Upper lobe of left lung (tissue), 6 donors: ENCODE measurements at regions not wholly inside any gene's neighbourhood (a gene's known extent, or its start where the extent isn't known, plus 50 kb on each side); places are given as distances from the start of the nearest gene placed in this dataset.
A peak's percentile ranks its signal among the peaks of the same experiment; 100 is the strongest.

Source experiments
- ATAC-seq, 2 donors: fragments of 200-7000 bp; cut with Tn5 transposase; one replicate each; pipeline ENCODE4 v1.9.1; 2022; ENCODE audit warnings: mild to moderate bottlenecking in 2 of 2, moderate library complexity in 2 of 2; ENCODE audit not compliant: low FRiP score in 2 of 2
- DNase-seq, 2 donors: peaks; one replicate each; pipeline ENCODE4 v3.0.0-alpha.2; 2019 to 2020
- H3K27ac ChIP-seq, 4 donors: fragments of 200-600 bp; sonication (generic); one replicate each; pipeline ENCODE4 v1.5.1; 2016 to 2019
- H3K27me3 ChIP-seq, 4 donors: fragments of 200-600 bp; sonication (generic); one replicate each; pipeline ENCODE4 v1.5.1; 2017 to 2019
- H3K36me3 ChIP-seq, 4 donors: fragments of 200-600 bp; sonication (generic); one replicate each; pipeline ENCODE4 v1.5.1; 2016 to 2019
- H3K4me1 ChIP-seq, 4 donors: fragments of 200-600 bp; sonication (generic); one replicate each; pipeline ENCODE4 v1.5.1; 2018 to 2019
- H3K4me3 ChIP-seq, 4 donors: fragments of 200-600 bp; sonication (generic); one replicate each; pipeline ENCODE4 v1.5.1; 2017 to 2019; ENCODE audit warnings: mild to moderate bottlenecking in 2 of 4, moderate library complexity in 1 of 4
- H3K9me3 ChIP-seq, 4 donors: fragments of 200-600 bp; sonication (generic); one replicate each; pipeline ENCODE4 v1.5.1; 2018 to 2019
- EP300 ChIP-seq, 4 donors: sonication (generic); formaldehyde crosslinking; IDR thresholded peaks; one replicate each; pipeline ENCODE4 v1.5.1; 2017; ENCODE audit warnings: antibody characterized with exemption in 4 of 4, control low read depth in 2 of 4
- POLR2A ChIP-seq, 4 donors: fragments of 450-650 bp; IDR thresholded peaks; one replicate each; pipeline ENCODE4 v1.5.1; 2016 to 2017; ENCODE audit warnings: antibody characterized with exemption in 4 of 4, mild to moderate bottlenecking in 2 of 4
- POLR2AphosphoS5 ChIP-seq, 2 donors: sonication (generic); formaldehyde crosslinking; IDR thresholded peaks; one replicate each; pipeline ENCODE4 v1.5.1; 2017; ENCODE audit warnings: antibody characterized with exemption in 2 of 2
- WGBS, 2 donors: methylation state at CpG; one replicate each; pipeline ENCODE4 v1.1.5; 2017 to 2018; 5-methylcytosine and 5-hydroxymethylcytosine counted together
- TF ChIP-seq, protein P1 (sequence below), 6 experiments: fragments of 450-650 bp in 4 of 6; fragments of 200-600 bp in 2 of 6; sonication (generic) in 2 of 6; IDR thresholded peaks; one replicate each; pipeline ENCODE4 v1.5.1; 2016 to 2019; ENCODE audit warnings: antibody characterized with exemption in 6 of 6
- donor health status: DM: no; HTN: no; CAD: no; lungs with moderate emphysema.
- donor health status: DM: no; HTN: yes; CAD: no; lungs with severe emphysema.

DNA sequence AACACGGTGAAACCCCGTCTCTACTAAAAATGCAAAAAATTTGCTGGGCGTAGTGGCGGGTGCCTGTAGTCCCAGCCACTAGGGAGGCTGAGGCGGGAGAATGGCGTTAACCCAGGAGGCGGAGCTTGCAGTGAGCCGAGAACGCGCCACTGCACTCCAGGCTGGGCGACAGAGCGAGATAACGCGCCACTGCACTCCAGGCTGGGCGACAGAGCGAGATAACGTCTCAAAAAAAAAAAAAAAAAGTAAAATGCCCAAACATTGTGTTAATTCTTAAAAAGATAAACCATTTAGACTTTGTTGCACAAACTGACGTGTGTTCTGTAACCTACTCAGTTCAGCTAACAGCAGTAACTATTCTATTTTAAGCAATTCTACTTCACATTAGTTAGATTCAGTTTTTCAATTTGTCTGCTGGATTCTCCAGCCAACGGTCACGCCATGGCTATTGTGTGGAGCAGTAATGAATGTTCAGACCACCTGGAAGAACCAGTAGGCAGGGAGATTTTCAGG lies 119.3 kb upstream of the MAN2A1 start:
- DNase-seq (peak in 1 of 2 donors; percentile 25), ATAC-seq (no peak)
- Histone ChIP-seq H3K27ac (no peak overlapping the region), H3K36me3 (no peaks in the 10 kb centered on the region), H3K4me3 (no peak overlapping the region), H3K9me3 (no peaks in the 10 kb centered on the region), H3K4me1 (no peaks in the 10 kb centered on the region), H3K27me3 (no peaks in the 10 kb centered on the region)
- 96 to 97% methylated on average over 20 of the region's 20 CpGs for WGBS, 2 donors
- TF ChIP-seq, protein P1, sequence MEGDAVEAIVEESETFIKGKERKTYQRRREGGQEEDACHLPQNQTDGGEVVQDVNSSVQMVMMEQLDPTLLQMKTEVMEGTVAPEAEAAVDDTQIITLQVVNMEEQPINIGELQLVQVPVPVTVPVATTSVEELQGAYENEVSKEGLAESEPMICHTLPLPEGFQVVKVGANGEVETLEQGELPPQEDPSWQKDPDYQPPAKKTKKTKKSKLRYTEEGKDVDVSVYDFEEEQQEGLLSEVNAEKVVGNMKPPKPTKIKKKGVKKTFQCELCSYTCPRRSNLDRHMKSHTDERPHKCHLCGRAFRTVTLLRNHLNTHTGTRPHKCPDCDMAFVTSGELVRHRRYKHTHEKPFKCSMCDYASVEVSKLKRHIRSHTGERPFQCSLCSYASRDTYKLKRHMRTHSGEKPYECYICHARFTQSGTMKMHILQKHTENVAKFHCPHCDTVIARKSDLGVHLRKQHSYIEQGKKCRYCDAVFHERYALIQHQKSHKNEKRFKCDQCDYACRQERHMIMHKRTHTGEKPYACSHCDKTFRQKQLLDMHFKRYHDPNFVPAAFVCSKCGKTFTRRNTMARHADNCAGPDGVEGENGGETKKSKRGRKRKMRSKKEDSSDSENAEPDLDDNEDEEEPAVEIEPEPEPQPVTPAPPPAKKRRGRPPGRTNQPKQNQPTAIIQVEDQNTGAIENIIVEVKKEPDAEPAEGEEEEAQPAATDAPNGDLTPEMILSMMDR (IDR thresholded peaks at IDR 0.05) = no peak
- no peak for TF ChIP-seq POLR2AphosphoS5 (IDR thresholded peaks at IDR 0.05)
- no peak for TF ChIP-seq EP300 (IDR thresholded peaks at IDR 0.05)
- no peak for TF ChIP-seq POLR2A (IDR thresholded peaks at IDR 0.05)

DNA sequence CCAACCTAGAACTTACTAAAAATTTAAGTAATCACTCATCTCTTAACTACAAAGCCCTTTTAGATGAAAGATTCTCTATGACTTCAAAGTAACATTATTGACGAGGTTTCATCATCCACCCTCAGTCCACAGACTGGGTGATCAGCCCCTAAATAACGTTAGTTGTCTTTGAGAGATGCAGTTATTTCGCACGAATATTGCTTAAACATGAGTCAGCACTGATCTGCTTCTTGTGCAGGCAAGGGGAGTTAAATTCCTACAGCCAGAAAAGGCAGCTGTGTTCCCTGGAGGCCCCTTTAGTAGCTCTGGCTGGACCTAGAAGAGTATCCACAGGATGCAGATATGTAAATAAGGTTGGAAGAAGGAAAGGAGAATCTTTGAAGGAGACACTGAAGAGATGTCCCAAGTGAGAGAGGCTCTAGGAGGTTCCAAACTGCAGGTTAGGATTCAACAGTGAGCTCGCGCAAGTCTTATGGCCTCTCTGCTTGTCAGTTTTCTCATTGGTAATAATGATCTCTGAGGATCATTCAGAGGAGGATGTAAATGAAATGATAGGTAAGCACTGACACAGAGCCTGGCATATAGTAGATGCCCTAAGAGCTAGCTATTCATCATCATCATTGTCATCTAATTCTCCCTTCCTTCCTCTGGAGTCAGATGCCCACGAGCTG lies 122.2 kb upstream of the MAN2A1 start:
- Histone ChIP-seq H3K27me3 (no peaks in the 10 kb centered on the region), H3K9me3 (no peaks in the 10 kb centered on the region), H3K4me3 (no peak overlapping the region), H3K4me1 (no peaks in the 10 kb centered on the region), H3K27ac (no peak overlapping the region), H3K36me3 (no peaks in the 10 kb centered on the region)
- TF ChIP-seq, protein P1 (IDR thresholded peaks at IDR 0.05) = no peak
- TF ChIP-seq POLR2AphosphoS5 (IDR thresholded peaks at IDR 0.05) = no peak
- TF ChIP-seq EP300 (IDR thresholded peaks at IDR 0.05) = no peak
- DNase-seq (no peak), ATAC-seq (peak in 1 of 2 donors; percentile 61)
- WGBS, 2 donors = 67 to 72% methylated on average over 7 of the region's 7 CpGs

DNA sequence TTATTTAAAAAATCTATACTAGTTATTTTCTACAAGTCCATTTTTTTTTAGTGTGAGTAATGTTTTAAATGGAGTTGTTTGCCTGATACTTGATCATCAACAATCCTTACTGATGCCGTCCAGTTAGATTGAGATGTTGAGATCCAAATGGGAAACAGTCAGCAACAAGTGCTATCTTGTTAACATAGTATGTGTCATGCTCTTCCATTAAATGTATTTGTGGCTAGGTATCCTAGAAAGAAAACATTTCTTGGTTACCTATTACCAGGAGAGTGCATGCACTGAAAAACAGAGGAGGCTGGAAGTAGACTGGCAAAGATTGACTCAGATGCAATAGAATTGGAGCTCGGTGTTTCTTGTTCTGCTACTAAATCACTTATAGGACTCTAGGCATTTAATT lies 123.4 kb upstream of the MAN2A1 start:
- 95 to 100% methylated on average over 2 of the region's 2 CpGs for WGBS, 2 donors
- H3K9me3 ChIP-seq = no peaks in the 10 kb centered on the region
- H3K4me3 ChIP-seq = no peak overlapping the region
- DNase-seq (no peak), ATAC-seq (no peak)
- no peaks in the 10 kb centered on the region for H3K4me1 ChIP-seq
- no peak overlapping the region for H3K27ac ChIP-seq
- no peaks in the 10 kb centered on the region for H3K36me3 ChIP-seq
- H3K27me3 ChIP-seq = no peaks in the 10 kb centered on the region
- TF ChIP-seq POLR2AphosphoS5 (IDR thresholded peaks at IDR 0.05) (no peak), EP300 (IDR thresholded peaks at IDR 0.05) (no peak), POLR2A (IDR thresholded peaks at IDR 0.05) (no peak)
- TF ChIP-seq, protein P1 (IDR thresholded peaks at IDR 0.05) = no peak

DNA sequence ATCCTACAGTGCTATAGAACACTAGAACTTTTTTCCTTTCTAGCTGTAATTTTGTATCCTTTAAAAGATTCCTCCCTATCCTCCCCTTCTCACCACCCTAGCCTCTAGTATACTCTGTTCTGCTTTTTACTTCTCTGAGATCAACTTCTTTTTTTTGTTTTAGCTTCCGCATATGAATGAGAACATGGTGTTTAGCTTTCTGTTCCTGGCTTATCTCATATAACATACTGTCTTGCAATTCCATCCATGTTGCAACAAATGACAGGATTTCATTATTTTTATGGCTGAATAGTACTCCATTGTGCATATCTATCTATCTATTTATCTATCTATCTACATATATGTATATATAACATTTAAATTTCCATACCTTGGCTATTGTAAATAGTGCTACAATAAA lies 126.0 kb upstream of the MAN2A1 start:
- Histone ChIP-seq H3K27ac (no peak overlapping the region), H3K9me3 (no peaks in the 10 kb centered on the region), H3K36me3 (no peaks in the 10 kb centered on the region), H3K4me3 (no peak overlapping the region), H3K27me3 (no peaks in the 10 kb centered on the region), H3K4me1 (no peaks in the 10 kb centered on the region)
- DNase-seq (no peak), ATAC-seq (peak in 1 of 2 donors; percentile 69)
- WGBS, 2 donors = 90 to 92% methylated on average over 1 of the region's 1 CpG
- TF ChIP-seq POLR2AphosphoS5 (IDR thresholded peaks at IDR 0.05) (no peak), EP300 (IDR thresholded peaks at IDR 0.05) (no peak), POLR2A (IDR thresholded peaks at IDR 0.05) (no peak)
- TF ChIP-seq, protein P1 (IDR thresholded peaks at IDR 0.05) = no peak

DNA sequence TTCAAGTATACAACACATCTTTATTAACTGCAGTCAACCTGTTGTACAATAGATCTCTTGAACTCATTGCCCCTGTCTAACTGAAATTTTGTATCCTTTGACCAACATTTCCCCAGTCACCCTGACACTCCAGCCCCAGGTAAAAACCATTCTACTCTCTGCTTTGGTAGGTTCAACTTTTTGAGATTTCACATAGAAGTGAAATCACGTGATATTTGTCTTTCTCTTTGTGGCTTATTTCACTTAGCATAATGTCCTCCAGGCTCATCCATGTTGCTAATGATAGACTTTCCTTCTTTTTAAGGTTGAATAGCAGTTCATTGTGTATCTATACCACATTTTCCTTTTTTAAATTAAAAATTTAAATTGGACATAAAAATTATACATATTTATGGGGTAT lies 126.5 kb upstream of the MAN2A1 start:
- 79 to 92% methylated on average over 1 of the region's 1 CpG for WGBS, 2 donors
- H3K36me3 ChIP-seq = no peaks in the 10 kb centered on the region
- H3K4me1 ChIP-seq = no peaks in the 10 kb centered on the region
- no peak overlapping the region for H3K27ac ChIP-seq
- no peak for ATAC-seq
- no peaks in the 10 kb centered on the region for H3K27me3 ChIP-seq
- DNase-seq = no peak
- H3K4me3 ChIP-seq = no peak overlapping the region
- TF ChIP-seq POLR2AphosphoS5 (IDR thresholded peaks at IDR 0.05) (no peak), POLR2A (IDR thresholded peaks at IDR 0.05) (no peak), EP300 (IDR thresholded peaks at IDR 0.05) (no peak)
- TF ChIP-seq, protein P1 (IDR thresholded peaks at IDR 0.05) = no peak
- no peaks in the 10 kb centered on the region for H3K9me3 ChIP-seq
